ENCODE measurements at regions not wholly inside any gene's neighbourhood (a gene's known extent, or its start where the extent isn't known, plus 50 kb on each side); places are given as distances from the start of the nearest gene placed in this dataset.

GRCh38 chr2:103959174-103960128 is 894.5 kb upstream of the POU3F3 start:
- DNase-seq (no peak), ATAC-seq (no peak)

- no peak for ATAC-seq
- no peak for DNase-seq
Measured at GRCh38 chr2:103960129-103960513, 893.8 kb upstream of the POU3F3 start.

GRCh38 chr2:103960951-103961350 is 893.0 kb upstream of the POU3F3 start:
- DNase-seq (no peak), ATAC-seq (no peak)

- DNase-seq, result no peak
- ATAC-seq, result no peak
Measured at GRCh38 chr2:103961862-103962261, 892.1 kb upstream of the POU3F3 start.

GRCh38 chr2:103962670-103963069 is 891.2 kb upstream of the POU3F3 start:
- no peak for DNase-seq
- no peak for ATAC-seq

- no peak for ATAC-seq
Measured at GRCh38 chr2:103963146-103963725, 890.7 kb upstream of the POU3F3 start.

GRCh38 chr2:103977241-103977640 is 876.7 kb upstream of the POU3F3 start:
- ATAC-seq (no peak), DNase-seq (no peak)

More at GRCh38 chr2:103963146-103963725, 890.7 kb upstream of the POU3F3 start:
- no peak for DNase-seq

- DNase-seq, result no peak
- ATAC-seq, result no peak
Measured at GRCh38 chr2:103977668-103978067, 876.2 kb upstream of the POU3F3 start.

GRCh38 chr2:103980401-103980800 is 873.5 kb upstream of the POU3F3 start:
- ATAC-seq (no peak), DNase-seq (no peak)

- DNase-seq (no peak), ATAC-seq (no peak)
Measured at GRCh38 chr2:103982691-103983090, 871.2 kb upstream of the POU3F3 start.

GRCh38 chr2:103986001-103986400 is 867.9 kb upstream of the POU3F3 start:
- ATAC-seq (no peak), DNase-seq (no peak)

GRCh38 chr2:103991591-103991990 is 862.3 kb upstream of the POU3F3 start:
- no peak for ATAC-seq
- no peak for DNase-seq

- ATAC-seq (no peak), DNase-seq (no peak)
Measured at GRCh38 chr2:104004821-104005220, 849.1 kb upstream of the POU3F3 start.

- ATAC-seq, result no peak
- no peak for DNase-seq
Measured at GRCh38 chr2:104016801-104017200, 837.1 kb upstream of the POU3F3 start.

GRCh38 chr2:104023306-104023705 is 830.6 kb upstream of the POU3F3 start:
- ATAC-seq, result no peak
- DNase-seq, result no peak

GRCh38 chr2:104023765-104024164 is 830.1 kb upstream of the POU3F3 start:
- ATAC-seq, result no peak
- no peak for DNase-seq

GRCh38 chr2:104025295-104025694 is 828.6 kb upstream of the POU3F3 start:
- no peak for ATAC-seq

GRCh38 chr2:104026725-104027124 is 827.2 kb upstream of the POU3F3 start:
- ATAC-seq, result no peak
- DNase-seq, result no peak

More at GRCh38 chr2:104025295-104025694, 828.6 kb upstream of the POU3F3 start:
- no peak for DNase-seq

GRCh38 chr2:104027321-104027720 is 826.6 kb upstream of the POU3F3 start:
- ATAC-seq, result no peak

GRCh38 chr2:104028061-104028460 is 825.9 kb upstream of the POU3F3 start:
- ATAC-seq, result no peak

More at GRCh38 chr2:104027321-104027720, 826.6 kb upstream of the POU3F3 start:
- DNase-seq, result no peak

GRCh38 chr2:104033399-104033798 is 820.5 kb upstream of the POU3F3 start:
- DNase-seq (no peak), ATAC-seq (no peak)

More at GRCh38 chr2:104028061-104028460, 825.9 kb upstream of the POU3F3 start:
- DNase-seq, result no peak

- DNase-seq (no peak), ATAC-seq (no peak)
Measured at GRCh38 chr2:104040771-104041170, 813.1 kb upstream of the POU3F3 start.

GRCh38 chr2:104041351-104041750 is 812.6 kb upstream of the POU3F3 start:
- ATAC-seq (no peak), DNase-seq (no peak)

Data from stimulated activated naive CD8-positive, alpha-beta T cell treated with anti-CD3 and anti-CD28 coated beads, Interleukin-15, Interleukin-2, amounts not matched to agents 100 U/mL and 50 U/mL, for 24 hours (primary cell).